Astrocyte of the spinal cord (primary cell): ENCODE measurements at regions not wholly inside any gene's neighbourhood (a gene's known extent, or its start where the extent isn't known, plus 50 kb on each side); places are given as distances from the start of the nearest gene placed in this dataset.

Experiments
- DNase-seq: peaks from one replicate; pipeline ENCODE4 v3.0.0; 2011; ENCODE audit warnings: low read depth, low spot score
- H3K4me3 ChIP-seq: 2 replicates; pipeline ENCODE4 v1.5.1; 2011; ENCODE audit warnings: low read depth, mild to moderate bottlenecking, low read length, moderate library complexity
- in situ Hi-C: cut with HindIII; loops from 2 replicates; pipeline ENCODE4 v1.10.0; 2017; ENCODE audit warnings: low sequenced_read_pairs
- TF ChIP-seq, protein P1 (sequence below): IDR thresholded peaks from 2 replicates; pipeline ENCODE4 v1.5.1; 2012; ENCODE audit warnings: low read depth, mild to moderate bottlenecking, low read length, inconsistent platforms

DNA sequence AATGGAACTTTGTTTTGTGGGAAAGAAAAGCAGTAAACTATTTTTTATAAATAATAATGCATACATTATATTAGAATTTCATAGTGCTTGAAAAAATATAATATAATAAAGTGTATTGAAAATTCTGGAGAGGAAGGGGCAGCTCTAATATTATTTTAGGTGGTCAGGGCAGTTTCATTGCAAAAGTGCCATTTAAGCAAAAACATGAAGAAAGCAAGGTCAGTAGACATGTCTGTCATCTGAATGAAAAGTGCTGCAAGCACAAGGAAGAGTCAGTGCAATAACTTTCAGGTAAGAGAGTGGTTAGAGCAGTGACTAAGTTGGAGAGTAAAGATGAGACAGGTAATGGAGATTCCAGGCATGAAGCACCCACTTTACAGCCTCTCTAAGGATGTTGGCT lies 435.6 kb upstream of the REG3G start:
- DNase-seq, result no peak
- no peak overlapping the region for H3K4me3 ChIP-seq
- in situ Hi-C loops, result no loop called here
- TF ChIP-seq, protein P1, sequence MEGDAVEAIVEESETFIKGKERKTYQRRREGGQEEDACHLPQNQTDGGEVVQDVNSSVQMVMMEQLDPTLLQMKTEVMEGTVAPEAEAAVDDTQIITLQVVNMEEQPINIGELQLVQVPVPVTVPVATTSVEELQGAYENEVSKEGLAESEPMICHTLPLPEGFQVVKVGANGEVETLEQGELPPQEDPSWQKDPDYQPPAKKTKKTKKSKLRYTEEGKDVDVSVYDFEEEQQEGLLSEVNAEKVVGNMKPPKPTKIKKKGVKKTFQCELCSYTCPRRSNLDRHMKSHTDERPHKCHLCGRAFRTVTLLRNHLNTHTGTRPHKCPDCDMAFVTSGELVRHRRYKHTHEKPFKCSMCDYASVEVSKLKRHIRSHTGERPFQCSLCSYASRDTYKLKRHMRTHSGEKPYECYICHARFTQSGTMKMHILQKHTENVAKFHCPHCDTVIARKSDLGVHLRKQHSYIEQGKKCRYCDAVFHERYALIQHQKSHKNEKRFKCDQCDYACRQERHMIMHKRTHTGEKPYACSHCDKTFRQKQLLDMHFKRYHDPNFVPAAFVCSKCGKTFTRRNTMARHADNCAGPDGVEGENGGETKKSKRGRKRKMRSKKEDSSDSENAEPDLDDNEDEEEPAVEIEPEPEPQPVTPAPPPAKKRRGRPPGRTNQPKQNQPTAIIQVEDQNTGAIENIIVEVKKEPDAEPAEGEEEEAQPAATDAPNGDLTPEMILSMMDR, result no peak

DNA sequence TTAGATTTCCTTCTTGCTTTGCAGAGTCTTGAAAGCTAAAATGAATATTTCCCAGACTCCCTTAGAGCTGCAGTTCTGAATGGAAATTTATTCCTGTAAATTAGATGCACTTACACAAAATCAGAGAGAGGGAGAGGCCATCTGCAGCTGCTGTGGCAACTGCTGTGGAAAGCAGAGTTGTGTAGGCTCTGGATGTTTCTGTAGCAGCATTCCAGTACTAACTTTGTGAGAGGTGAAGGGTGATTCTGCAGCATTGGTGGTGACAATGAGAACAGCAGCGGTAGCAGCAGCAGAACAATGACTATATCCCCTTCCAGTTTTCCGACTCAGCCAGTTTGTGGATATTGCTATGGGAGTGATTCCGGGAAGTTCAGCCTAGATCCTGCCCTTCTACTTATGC lies 433.0 kb upstream of the REG3G start:
- in situ Hi-C loops, result no loop called here
- TF ChIP-seq, protein P1, result no peak
- no peak for DNase-seq
- H3K4me3 ChIP-seq, result no peak overlapping the region

GRCh38 chr2:78601113-78601512 lies 424.4 kb upstream of the REG3G start:
- TF ChIP-seq, protein P1, result no peak
- no peak overlapping the region for H3K4me3 ChIP-seq
- DNase-seq, result no peak
- in situ Hi-C loops, result no loop called here

DNA sequence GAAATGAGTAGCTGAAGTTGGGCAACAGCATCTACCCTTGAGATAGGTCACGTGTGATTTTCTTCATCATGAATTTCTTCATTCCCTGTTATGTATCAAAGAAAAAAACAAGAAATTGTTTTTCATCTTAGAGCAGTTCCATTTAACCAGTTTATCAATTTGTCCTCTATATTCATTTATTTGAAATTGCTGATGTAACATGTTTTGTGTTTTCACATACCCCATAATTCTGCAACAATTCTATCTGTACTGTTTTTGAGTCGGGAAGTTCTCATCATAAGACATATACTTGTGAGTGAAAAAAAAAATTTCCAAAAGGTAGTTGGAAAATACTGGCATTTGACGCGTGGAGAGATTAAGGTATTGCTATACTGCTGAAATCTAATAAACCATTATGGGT lies 422.6 kb upstream of the REG3G start:
- H3K4me3 ChIP-seq, result no peak overlapping the region
- in situ Hi-C loops, result no loop called here
- DNase-seq, result no peak
- TF ChIP-seq, protein P1, result no peak

- H3K4me3 ChIP-seq, result no peak overlapping the region
- DNase-seq, result no peak
- in situ Hi-C loops, result no loop called here
- TF ChIP-seq, protein P1, result no peak
These were observed 418.6 kb upstream of the REG3G start for GRCh38 chr2:78606895-78607294.

DNA sequence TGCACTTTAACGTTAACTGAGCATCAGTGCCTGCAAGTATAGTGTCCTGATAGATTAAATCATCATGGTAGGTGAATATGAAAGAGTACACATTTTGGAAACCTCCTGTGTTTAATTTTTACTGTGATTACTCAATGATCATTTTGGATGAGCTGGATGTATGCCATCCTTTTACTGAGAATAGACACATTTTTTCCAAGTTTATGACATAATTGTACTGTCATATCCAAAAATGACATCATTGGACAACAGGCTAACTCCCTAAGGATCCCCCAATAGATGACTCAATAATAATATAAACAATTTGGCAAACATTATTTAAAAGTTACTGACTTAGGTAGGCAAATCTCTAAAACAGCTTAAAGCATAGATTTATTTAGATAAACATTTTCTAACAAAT lies 410.8 kb upstream of the REG3G start:
- DNase-seq, result no peak
- TF ChIP-seq, protein P1, result no peak
- in situ Hi-C loops, result no loop called here
- H3K4me3 ChIP-seq, result no peak overlapping the region

DNA sequence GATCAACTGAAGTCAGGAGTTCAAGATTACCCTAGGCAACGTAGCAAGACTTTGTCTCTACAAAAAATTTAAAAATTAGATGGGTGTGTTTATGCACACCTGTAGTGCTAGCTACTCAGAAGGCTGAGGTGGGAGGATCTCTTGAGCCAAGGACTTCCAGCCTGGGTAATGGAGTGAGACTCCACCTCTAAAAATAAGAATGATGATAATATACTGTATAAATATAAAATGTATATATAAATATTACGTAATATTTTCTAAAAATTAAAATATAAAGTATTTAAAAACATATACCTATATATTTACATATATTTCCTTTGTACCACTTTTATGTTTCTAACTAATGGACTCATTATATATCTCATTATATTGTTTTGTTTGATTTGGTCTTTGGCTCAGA lies 409.5 kb upstream of the REG3G start:
- in situ Hi-C loops, result no loop called here
- TF ChIP-seq, protein P1, result no peak
- H3K4me3 ChIP-seq, result no peak overlapping the region
- no peak for DNase-seq
